Stimulated activated naive CD8-positive, alpha-beta T cell treated with anti-CD3 and anti-CD28 coated beads, Interleukin-15, amount 100 ng/mL, for 72 hours (primary cell): ENCODE measurements at regions not wholly inside any gene's neighbourhood (a gene's known extent, or its start where the extent isn't known, plus 50 kb on each side); places are given as distances from the start of the nearest gene placed in this dataset.
A peak's percentile ranks its signal among the peaks of the same experiment; 100 is the strongest.
"Not testable (repeated sequence)": the region's sequence is repeated elsewhere in the genome, so short reads cannot be mapped to it uniquely, and the experiment has no call there.

Experiments
- ATAC-seq: fragments of 150-1000 bp; cut with Tn5 transposase; 2 replicates; pipeline ENCODE4 v1.10.0; 2021; ENCODE audit warnings: mild to moderate bottlenecking, moderate library complexity
- DNase-seq, 2 donors: peaks; one replicate each; pipeline ENCODE4 v3.0.0; 2021 to 2022
- H3K27ac Mint-ChIP-seq, 2 donors: one replicate each; pipeline ENCODE4 v1.8.0; 2022; ENCODE audit warnings: mild to moderate bottlenecking in 2 of 2, mixed read lengths in 2 of 2, moderate library complexity in 2 of 2
- H3K27me3 Mint-ChIP-seq: one replicate; pipeline ENCODE4 v1.8.0; 2022; ENCODE audit warnings: mixed read lengths
- H3K4me1 Mint-ChIP-seq: one replicate; pipeline ENCODE4 v1.8.0; 2022; ENCODE audit warnings: mild to moderate bottlenecking, mixed read lengths
- H3K4me3 Mint-ChIP-seq, 2 donors: one replicate each; pipeline ENCODE4 v1.8.0; 2022; ENCODE audit warnings: mild to moderate bottlenecking in 2 of 2, mixed read lengths in 2 of 2, moderate library complexity in 1 of 2
- H3K9me3 Mint-ChIP-seq, 2 donors: one replicate each; pipeline ENCODE4 v1.8.0; 2022; ENCODE audit warnings: mixed read lengths in 2 of 2

- Mint-ChIP-seq H3K27ac (no peak overlapping the region), H3K4me3 (no peak overlapping the region), H3K9me3 (peaks cover under 1 to 9% of the 10 kb centered on the region in 2 donors), H3K27me3 (no peaks in the 10 kb centered on the region), H3K4me1 (no peaks in the 10 kb centered on the region)
- DNase-seq = no peak
- no peak for ATAC-seq
Measured at GRCh38 chr2:43003702-43004101, 211.3 kb upstream of the HAAO start.

GRCh38 chr2:43001787-43002468, 209.5 kb upstream of the HAAO start:
- H3K4me3 Mint-ChIP-seq = no peak overlapping the region
- ATAC-seq (no peak), DNase-seq (no peak)
- H3K27ac Mint-ChIP-seq = no peak overlapping the region
- no peaks in the 10 kb centered on the region for H3K9me3 Mint-ChIP-seq
- H3K4me1 Mint-ChIP-seq = no peaks in the 10 kb centered on the region
- H3K27me3 Mint-ChIP-seq = no peaks in the 10 kb centered on the region

- Mint-ChIP-seq H3K27me3 (no peaks in the 10 kb centered on the region), H3K4me1 (no peaks in the 10 kb centered on the region), H3K4me3 (no peak overlapping the region), H3K9me3 (no peaks in the 10 kb centered on the region), H3K27ac (no peak overlapping the region)
- DNase-seq (no peak), ATAC-seq (no peak)
Measured at GRCh38 chr2:43001055-43001378, 208.6 kb upstream of the HAAO start.

- ATAC-seq (peak; percentile 15), DNase-seq (no peak)
- no peaks in the 10 kb centered on the region for H3K4me1 Mint-ChIP-seq
- no peak overlapping the region for H3K27ac Mint-ChIP-seq
- H3K4me3 Mint-ChIP-seq = no peak overlapping the region
- no peaks in the 10 kb centered on the region for H3K27me3 Mint-ChIP-seq
- H3K9me3 Mint-ChIP-seq = peaks cover 0 to 5% of the 10 kb centered on the region in 2 donors
Measured at GRCh38 chr2:43000242-43001054, 208.1 kb upstream of the HAAO start.

GRCh38 chr2:42999856-43000241, 207.5 kb upstream of the HAAO start:
- Mint-ChIP-seq H3K4me1 (no peaks in the 10 kb centered on the region), H3K4me3 (no peak overlapping the region), H3K9me3 (peaks cover 0 to 7% of the 10 kb centered on the region in 2 donors), H3K27me3 (no peaks in the 10 kb centered on the region), H3K27ac (no peak overlapping the region)
- ATAC-seq (no peak), DNase-seq (no peak)

GRCh38 chr2:42999391-42999841, 207.0 kb upstream of the HAAO start:
- peaks cover 0 to 7% of the 10 kb centered on the region in 2 donors for H3K9me3 Mint-ChIP-seq
- no peaks in the 10 kb centered on the region for H3K27me3 Mint-ChIP-seq
- H3K4me3 Mint-ChIP-seq = no peak overlapping the region
- ATAC-seq = no peak
- no peaks in the 10 kb centered on the region for H3K4me1 Mint-ChIP-seq
- H3K27ac Mint-ChIP-seq = no peak overlapping the region
- DNase-seq = no peak

GRCh38 chr2:42998721-42999120, 206.3 kb upstream of the HAAO start:
- Mint-ChIP-seq H3K4me3 (no peak overlapping the region), H3K27me3 (no peaks in the 10 kb centered on the region), H3K9me3 (peaks cover 0 to 7% of the 10 kb centered on the region in 2 donors), H3K27ac (no peak overlapping the region), H3K4me1 (no peaks in the 10 kb centered on the region)
- DNase-seq = no peak
- ATAC-seq = no peak

- Mint-ChIP-seq H3K4me1 (no peaks in the 10 kb centered on the region), H3K4me3 (no peak overlapping the region), H3K27ac (no peak overlapping the region), H3K27me3 (no peaks in the 10 kb centered on the region), H3K9me3 (peaks cover 0 to 7% of the 10 kb centered on the region in 2 donors)
- no peak for DNase-seq
- ATAC-seq = no peak
Measured at GRCh38 chr2:42996528-42996927, 204.1 kb upstream of the HAAO start.

- ATAC-seq (no peak), DNase-seq (no peak)
- Mint-ChIP-seq H3K4me1 (no peaks in the 10 kb centered on the region), H3K27ac (no peak overlapping the region), H3K9me3 (peaks cover 0 to 7% of the 10 kb centered on the region in 2 donors), H3K27me3 (no peaks in the 10 kb centered on the region), H3K4me3 (no peak overlapping the region)
Measured at GRCh38 chr2:42995752-42996422, 203.5 kb upstream of the HAAO start.

- H3K4me3 Mint-ChIP-seq, H3K27me3 Mint-ChIP-seq, H3K9me3 Mint-ChIP-seq, ATAC-seq, DNase-seq, H3K4me1 Mint-ChIP-seq: not testable (repeated sequence)
- H3K27ac Mint-ChIP-seq = peak overlapping the region in 1 of 2 donors; percentile 12
Measured at GRCh38 chr2:42989283-42990081, 197.1 kb upstream of the HAAO start.

GRCh38 chr2:42988055-42988454, 195.7 kb upstream of the HAAO start:
- H3K9me3 Mint-ChIP-seq, H3K4me1 Mint-ChIP-seq, ATAC-seq, DNase-seq, H3K4me3 Mint-ChIP-seq, H3K27ac Mint-ChIP-seq, H3K27me3 Mint-ChIP-seq: not testable (repeated sequence)

GRCh38 chr2:42987112-42987922, 194.9 kb upstream of the HAAO start:
- no peaks in the 10 kb centered on the region for H3K9me3 Mint-ChIP-seq
- DNase-seq (no peak), ATAC-seq (no peak)
- H3K4me1 Mint-ChIP-seq = no peaks in the 10 kb centered on the region
- H3K27ac Mint-ChIP-seq = no peak overlapping the region
- no peaks in the 10 kb centered on the region for H3K27me3 Mint-ChIP-seq
- no peak overlapping the region for H3K4me3 Mint-ChIP-seq

- H3K27me3 Mint-ChIP-seq = no peaks in the 10 kb centered on the region
- ATAC-seq (no peak), DNase-seq (no peak)
- H3K27ac Mint-ChIP-seq = no peak overlapping the region
- H3K4me1 Mint-ChIP-seq = no peaks in the 10 kb centered on the region
- H3K4me3 Mint-ChIP-seq = no peak overlapping the region
- H3K9me3 Mint-ChIP-seq = no peaks in the 10 kb centered on the region
Measured at GRCh38 chr2:42984617-42985016, 192.2 kb upstream of the HAAO start.

- DNase-seq = no peak
- H3K27ac Mint-ChIP-seq = no peak overlapping the region
- H3K27me3 Mint-ChIP-seq = no peaks in the 10 kb centered on the region
- no peak for ATAC-seq
- no peaks in the 10 kb centered on the region for H3K9me3 Mint-ChIP-seq
- H3K4me1 Mint-ChIP-seq = no peaks in the 10 kb centered on the region
- H3K4me3 Mint-ChIP-seq = no peak overlapping the region
Measured at GRCh38 chr2:42984081-42984480, 191.7 kb upstream of the HAAO start.
